Lung (tissue), 11 donors: ENCODE measurements at regions not wholly inside any gene's neighbourhood (a gene's known extent, or its start where the extent isn't known, plus 50 kb on each side); places are given as distances from the start of the nearest gene placed in this dataset.

Experiments
- ATAC-seq: fragments of 200-7000 bp; cut with Tn5 transposase; one replicate; pipeline ENCODE4 v1.9.1; 2020; ENCODE audit warnings: moderate number of reproducible peaks; ENCODE audit not compliant: insufficient read depth, low FRiP score
- DNase-seq, 3 donors: peaks; one replicate each; pipeline ENCODE4 v3.0.0-alpha.2; 2013 to 2017
- H3K27ac ChIP-seq, 2 donors: one replicate each; pipeline ENCODE4 v1.5.1; 2013; ENCODE audit warnings: mild to moderate bottlenecking in 2 of 2, moderate library complexity in 2 of 2, control low read depth in 1 of 2, inconsistent platforms in 1 of 2, low read depth in 1 of 2, low read length in 1 of 2
- H3K27me3 ChIP-seq, 3 donors: one replicate each; pipeline ENCODE4 v1.5.1; 2013; ENCODE audit warnings: low read length in 2 of 3; ENCODE audit not compliant: control insufficient read depth in 3 of 3, insufficient read depth in 3 of 3
- H3K36me3 ChIP-seq, 4 donors: one replicate each; pipeline ENCODE4 v1.5.1; 2013; ENCODE audit warnings: low read length in 4 of 4, mild to moderate bottlenecking in 1 of 4, moderate library complexity in 1 of 4; ENCODE audit not compliant: control insufficient read depth in 4 of 4, insufficient read depth in 4 of 4
- H3K4me1 ChIP-seq, 5 donors: one replicate each; pipeline ENCODE4 v1.5.1; 2013; ENCODE audit warnings: low read length in 5 of 5, mild to moderate bottlenecking in 2 of 5, moderate library complexity in 1 of 5; ENCODE audit not compliant: control insufficient read depth in 5 of 5, insufficient read depth in 5 of 5
- H3K4me3 ChIP-seq: one replicate; pipeline ENCODE4 v1.5.1; 2013; ENCODE audit warnings: mild to moderate bottlenecking, control low read depth, moderate library complexity
- H3K9ac ChIP-seq, 2 donors: one replicate each; pipeline ENCODE4 v1.5.1; 2013; ENCODE audit warnings: low read length in 2 of 2, control low read depth in 1 of 2; ENCODE audit not compliant: insufficient read depth in 1 of 2
- H3K9me3 ChIP-seq, 4 donors: one replicate each; pipeline ENCODE4 v1.5.1; 2013; ENCODE audit warnings: low read length in 3 of 4, mild to moderate bottlenecking in 1 of 4, moderate library complexity in 1 of 4; ENCODE audit not compliant: control insufficient read depth in 4 of 4, insufficient read depth in 3 of 4
- CTCF ChIP-seq: IDR thresholded peaks from 2 replicates; pipeline ENCODE4 v1.5.1; 2012; ENCODE audit warnings: mild to moderate bottlenecking; ENCODE audit errors: control extremely low read depth, extremely low read depth
- WGBS, 2 donors: extraction: QIAGEN DNeasy Blood & Tissue Kit; methylation state at CpG; one replicate each; pipeline ENCODE4 v1.1.7; 2013; 5-methylcytosine and 5-hydroxymethylcytosine counted together
- donor health status: control.
- donor health status: control.
- donor health status: Bipolar disorder and iron deficiency.
- donor health status: healthy.
- donor health status: DM: yes; HTN: yes; CAD: no.

GRCh38 chr2:133976659-133977058 lies 277.2 kb upstream of the MGAT5 start:
- Histone ChIP-seq H3K9me3 (peaks cover 0 to 4% (median 0%) of the 10 kb centered on the region in 4 donors), H3K4me3 (no peak overlapping the region), H3K36me3 (no peaks in the 10 kb centered on the region), H3K27ac (no peak overlapping the region), H3K4me1 (no peaks in the 10 kb centered on the region), H3K9ac (no peak overlapping the region), H3K27me3 (no peaks in the 10 kb centered on the region)
- no peak for DNase-seq
- no peak for TF ChIP-seq CTCF
- ATAC-seq, result no peak

- Histone ChIP-seq H3K9ac (no peak overlapping the region), H3K4me1 (no peaks in the 10 kb centered on the region), H3K36me3 (no peaks in the 10 kb centered on the region), H3K4me3 (no peak overlapping the region), H3K27me3 (no peaks in the 10 kb centered on the region), H3K27ac (no peak overlapping the region), H3K9me3 (peaks cover 0 to 4% (median 0%) of the 10 kb centered on the region in 4 donors)
- DNase-seq, result peak in 1 of 3 donors; percentile 47
- 38 to 49% methylated on average over 4 of the region's 4 CpGs for WGBS, 2 donors
- no peak for TF ChIP-seq CTCF
- no peak for ATAC-seq
Observed at GRCh38 chr2:133977405-133977804, 276.5 kb upstream of the MGAT5 start.

- peaks cover 0 to 2% (median 0%) of the 10 kb centered on the region in 4 donors for H3K9me3 ChIP-seq
- H3K4me1 ChIP-seq, result peaks cover 0 to 3% (median 0%) of the 10 kb centered on the region in 5 donors
- no peak overlapping the region for H3K9ac ChIP-seq
- no peaks in the 10 kb centered on the region for H3K36me3 ChIP-seq
- no peak for TF ChIP-seq CTCF
- no peak overlapping the region for H3K27ac ChIP-seq
- H3K27me3 ChIP-seq, result no peaks in the 10 kb centered on the region
- no peak for DNase-seq
- H3K4me3 ChIP-seq, result no peak overlapping the region
- 84 to 88% methylated on average over 6 of the region's 6 CpGs for WGBS, 2 donors
- ATAC-seq, result no peak
Observed at GRCh38 chr2:133982256-133982655, 271.6 kb upstream of the MGAT5 start.

- Histone ChIP-seq H3K9me3 (peaks cover 0 to 10% (median 0%) of the 10 kb centered on the region in 4 donors), H3K27me3 (no peaks in the 10 kb centered on the region), H3K4me1 (peaks cover 0 to 3% (median 0%) of the 10 kb centered on the region in 5 donors), H3K4me3 (no peak overlapping the region), H3K9ac (no peak overlapping the region), H3K27ac (peak overlapping the region in 1 of 2 donors; percentile 10), H3K36me3 (no peaks in the 10 kb centered on the region)
- DNase-seq (no peak), ATAC-seq (no peak)
- 94 to 97% methylated on average over 6 of the region's 6 CpGs for WGBS, 2 donors
- no peak for TF ChIP-seq CTCF
Observed at GRCh38 chr2:133985563-133985962, 268.3 kb upstream of the MGAT5 start.
